CD4-positive, alpha-beta T cell (primary cell): ENCODE measurements at regions not wholly inside any gene's neighbourhood (a gene's known extent, or its start where the extent isn't known, plus 50 kb on each side); places are given as distances from the start of the nearest gene placed in this dataset.

Experiments
- ATAC-seq: fragments of 200-7000 bp; cut with Tn5 transposase; one replicate; pipeline ENCODE4 v1.10.0; 2022; ENCODE audit warnings: mild to moderate bottlenecking; ENCODE audit not compliant: poor library complexity
- CTCF ChIA-PET: fragments of 350-600 bp; sonication (Branson Sonifier 250); formaldehyde crosslinking; loops from one replicate; lab custom pipeline; 2021; ENCODE audit warnings: antibody characterized with exemption, inconsistent platforms; lab: Charles Lee
- POLR2A ChIA-PET: fragments of 350-600 bp; sonication (Branson Sonifier 250); formaldehyde crosslinking; loops from one replicate; lab custom pipeline; 2021; ENCODE audit warnings: antibody characterized with exemption, inconsistent platforms; lab: Charles Lee
- DNase-seq, 14 experiments: peaks; one replicate each; pipeline ENCODE4 v3.0.0-alpha.2; 2013 to 2020; ENCODE audit warnings: mixed read lengths in 2 of 14
- H3K27ac ChIP-seq, 2 donors: one replicate each; pipeline versions ENCODE4 v1.5.1 to v1.7.0; 2013; ENCODE audit warnings: low read length in 2 of 2, low read depth in 1 of 2, mild to moderate bottlenecking in 1 of 2
- H3K27me3 ChIP-seq, 2 experiments: 1 replicate in 1 of 2; 2 replicates in 1 of 2; pipeline versions ENCODE4 v1.6.1 to v1.7.0; 2013; ENCODE audit warnings: low read length in 2 of 2, control low read depth in 1 of 2, mild to moderate bottlenecking in 1 of 2, moderate library complexity in 1 of 2; ENCODE audit not compliant: insufficient read depth in 2 of 2, control insufficient read depth in 1 of 2
- H3K36me3 ChIP-seq: one replicate; pipeline ENCODE4 v1.6.1; 2013; ENCODE audit warnings: low read length, control low read depth; ENCODE audit not compliant: insufficient read depth
- H3K4me1 ChIP-seq: one replicate; pipeline ENCODE4 v1.6.1; 2013; ENCODE audit warnings: low read length, control low read depth; ENCODE audit not compliant: insufficient read depth
- H3K4me3 ChIP-seq: one replicate; pipeline ENCODE4 v1.5.1; 2013; ENCODE audit warnings: mild to moderate bottlenecking, low read length, moderate library complexity
- H3K9me3 ChIP-seq, 2 experiments: 1 replicate in 1 of 2; 2 replicates in 1 of 2; pipeline versions ENCODE4 v1.6.1 to v1.7.0; 2013; ENCODE audit warnings: low read length in 2 of 2, mild to moderate bottlenecking in 2 of 2, control low read depth in 1 of 2, moderate library complexity in 1 of 2; ENCODE audit not compliant: control insufficient read depth in 1 of 2, insufficient read depth in 1 of 2
- H3K27ac Mint-ChIP-seq: one replicate; pipeline ENCODE4 v1.8.0; 2020; ENCODE audit warnings: mixed read lengths
- H3K27me3 Mint-ChIP-seq: one replicate; pipeline ENCODE4 v1.8.0; 2021; ENCODE audit warnings: mixed read lengths
- H3K36me3 Mint-ChIP-seq: one replicate; pipeline ENCODE4 v1.8.0; 2021; ENCODE audit warnings: low read depth, mixed read lengths
- H3K4me1 Mint-ChIP-seq: one replicate; pipeline ENCODE4 v1.8.0; 2021; ENCODE audit warnings: low read depth, mixed read lengths
- H3K4me3 Mint-ChIP-seq: one replicate; pipeline ENCODE4 v1.8.0; 2020; ENCODE audit warnings: mild to moderate bottlenecking, mixed read lengths
- H3K9me3 Mint-ChIP-seq: one replicate; pipeline ENCODE4 v1.8.0; 2020; ENCODE audit warnings: mixed read lengths
- CTCF ChIP-seq: fragments of 200-600 bp; IDR thresholded peaks from one replicate; pipeline ENCODE4 v1.8.0; 2022; ENCODE audit warnings: antibody characterized with exemption, mild to moderate bottlenecking
- intact Hi-C, 2 experiments: fragments of 100-400 bp; cut with DNase I in 1 of 2; cut with micrococcal nuclease in 1 of 2; formaldehyde crosslinking; loops; one replicate each; pipeline versions ENCODE4 v1.15.1 to v1.9.0; 2023 to 2025; cut with DNase I, micrococcal nuclease

DNA sequence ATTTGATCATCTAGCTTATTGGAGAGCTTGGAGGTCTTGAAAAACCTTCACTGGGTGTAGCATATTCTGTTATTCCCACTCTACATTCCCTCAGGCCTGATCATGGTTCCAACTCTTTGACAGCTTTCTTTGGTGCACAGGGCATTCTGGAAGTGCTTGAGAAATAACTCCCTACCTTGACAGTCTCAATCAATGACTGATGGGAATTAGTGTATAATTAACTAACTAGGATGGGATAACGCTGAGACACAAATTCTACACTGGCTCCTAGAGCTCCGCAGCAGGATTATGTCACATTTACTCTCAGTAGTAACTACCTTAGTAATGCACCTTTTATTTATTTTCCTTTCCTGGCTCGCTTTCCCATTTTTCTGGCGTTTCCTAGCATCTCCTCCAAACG lies 236.4 kb downstream of the MAP2K6 start:
- no peaks in the 10 kb centered on the region for H3K4me1 ChIP-seq
- ATAC-seq (no peak), DNase-seq (no peak)
- ChIA-PET CTCF (no interaction called here), POLR2A (no interaction called here)
- H3K27me3 ChIP-seq = no peaks in the 10 kb centered on the region
- H3K4me3 Mint-ChIP-seq = no peak overlapping the region
- H3K36me3 ChIP-seq = no peaks in the 10 kb centered on the region
- no peaks in the 10 kb centered on the region for H3K9me3 ChIP-seq
- H3K4me3 ChIP-seq = no peak overlapping the region
- H3K27me3 Mint-ChIP-seq = no peaks in the 10 kb centered on the region
- H3K36me3 Mint-ChIP-seq = no peaks in the 10 kb centered on the region
- intact Hi-C loops = no loop called here
- TF ChIP-seq CTCF = no peak
- no peak overlapping the region for H3K27ac ChIP-seq
- peaks cover 5% of the 10 kb centered on the region for H3K9me3 Mint-ChIP-seq
- no peaks in the 10 kb centered on the region for H3K4me1 Mint-ChIP-seq
- no peak overlapping the region for H3K27ac Mint-ChIP-seq

- Mint-ChIP-seq H3K27me3 (no peaks in the 10 kb centered on the region), H3K4me1 (no peaks in the 10 kb centered on the region), H3K36me3 (no peaks in the 10 kb centered on the region), H3K4me3 (no peak overlapping the region), H3K9me3 (peaks cover 5% of the 10 kb centered on the region), H3K27ac (no peak overlapping the region)
- no peaks in the 10 kb centered on the region for H3K36me3 ChIP-seq
- ATAC-seq (no peak), DNase-seq (no peak)
- no peak for TF ChIP-seq CTCF
- ChIA-PET CTCF (no interaction called here), POLR2A (no interaction called here)
- H3K4me3 ChIP-seq = no peak overlapping the region
- no peaks in the 10 kb centered on the region for H3K9me3 ChIP-seq
- no peaks in the 10 kb centered on the region for H3K4me1 ChIP-seq
- H3K27me3 ChIP-seq = no peaks in the 10 kb centered on the region
- no peak overlapping the region for H3K27ac ChIP-seq
- intact Hi-C loops = no loop called here
These were observed 237.4 kb downstream of the MAP2K6 start for GRCh38 chr17:69651921-69652320.

- Mint-ChIP-seq H3K9me3 (peaks cover 2% of the 10 kb centered on the region), H3K4me3 (no peak overlapping the region), H3K27ac (no peak overlapping the region), H3K4me1 (no peaks in the 10 kb centered on the region), H3K27me3 (no peaks in the 10 kb centered on the region), H3K36me3 (no peaks in the 10 kb centered on the region)
- POLR2A ChIA-PET = no interaction called here
- Histone ChIP-seq H3K4me3 (no peak overlapping the region), H3K27ac (no peak overlapping the region), H3K9me3 (no peaks in the 10 kb centered on the region), H3K36me3 (no peaks in the 10 kb centered on the region), H3K27me3 (no peaks in the 10 kb centered on the region), H3K4me1 (no peaks in the 10 kb centered on the region)
- no peak for TF ChIP-seq CTCF
- CTCF ChIA-PET = no interaction called here
- ATAC-seq (no peak), DNase-seq (no peak)
- intact Hi-C loops = no loop called here
These were observed 240.7 kb downstream of the MAP2K6 start for GRCh38 chr17:69654981-69655855.
